ENCODE measurements at regions not wholly inside any gene's neighbourhood (a gene's known extent, or its start where the extent isn't known, plus 50 kb on each side); places are given as distances from the start of the nearest gene placed in this dataset.

DNA sequence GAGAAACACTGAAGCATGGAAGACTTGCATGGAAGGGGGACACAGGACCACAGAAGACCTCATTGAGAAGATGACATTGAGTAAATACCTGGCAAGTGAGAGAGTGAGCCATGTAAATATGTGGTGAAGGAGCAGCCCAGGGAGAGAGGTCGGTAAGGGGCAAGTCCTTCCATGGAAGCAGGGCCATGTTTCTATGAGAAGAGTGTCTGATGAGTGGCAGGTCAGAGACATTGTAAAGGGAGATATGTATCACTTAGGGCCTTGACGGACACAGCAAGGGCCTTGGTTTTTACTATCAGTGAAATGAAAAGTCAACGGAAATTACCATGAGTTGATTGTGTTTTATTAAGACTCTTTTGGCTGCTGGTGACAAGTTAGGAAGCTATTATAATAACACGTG is 336.4 kb downstream of the PLK2 start (continued):
- TF ChIP-seq CTCF (IDR thresholded peaks at IDR 0.05; ENCODE audit: low read depth, low read length, missing input control): no peak
- TF ChIP-seq ATF3 (IDR thresholded peaks at IDR 0.05): no peak
- TF ChIP-seq FOXA2 (IDR thresholded peaks at IDR 0.05): no peak
- no peak for TF ChIP-seq RAD21 (IDR thresholded peaks at IDR 0.05)

DNA sequence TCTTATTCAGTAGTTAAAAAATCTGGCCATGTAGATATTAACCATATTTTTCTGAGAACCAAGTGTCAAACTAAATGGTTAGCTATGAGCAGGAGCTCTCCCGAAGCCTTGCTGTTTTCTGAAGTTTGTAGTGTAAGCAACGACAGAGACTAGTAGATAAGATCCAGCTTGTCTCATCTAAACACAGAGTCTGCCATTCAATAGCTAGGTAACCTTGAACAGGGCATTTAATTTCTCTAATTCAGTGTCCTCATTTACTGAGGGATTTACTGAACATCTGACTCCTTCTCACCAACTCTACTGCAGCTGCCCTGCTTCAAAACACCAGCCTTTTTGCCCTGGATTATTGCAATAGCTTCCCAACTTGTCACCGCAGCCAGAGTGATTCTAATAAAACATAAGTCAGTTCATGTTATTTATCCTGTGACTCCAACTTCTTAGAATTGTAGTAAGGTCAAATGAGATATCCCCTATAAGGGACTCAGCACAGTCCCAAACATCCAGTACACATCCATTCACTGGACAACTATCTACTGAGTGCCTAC is 337.0 kb downstream of the PLK2 start:
- no peak for TF ChIP-seq HNF4A (conservative IDR thresholded peaks at IDR 0.05)
- no peak for TF ChIP-seq RAD21 (IDR thresholded peaks at IDR 0.05)
- no peak for TF ChIP-seq JUND (IDR thresholded peaks at IDR 0.05)
- TF ChIP-seq REST (IDR thresholded peaks at IDR 0.05): no peak
- no peak for TF ChIP-seq EGR1 (IDR thresholded peaks at IDR 0.05; ENCODE audit: low read depth in 2 of 2)
- TF ChIP-seq YY1 (IDR thresholded peaks at IDR 0.05): no peak
- TF ChIP-seq RXRA (IDR thresholded peaks at IDR 0.05): no peak
- no peak for TF ChIP-seq ZBTB33 (IDR thresholded peaks at IDR 0.05)
- TF ChIP-seq TAF1 (conservative IDR thresholded peaks at IDR 0.05): no peak
- no peak for TF ChIP-seq FOXA1 (IDR thresholded peaks at IDR 0.05)
- no peak for TF ChIP-seq HNF4G (IDR thresholded peaks at IDR 0.05)
- TF ChIP-seq ATF3 (IDR thresholded peaks at IDR 0.05): no peak
- TF ChIP-seq FOXA2 (IDR thresholded peaks at IDR 0.05): no peak
- no peak for TF ChIP-seq CTCF (IDR thresholded peaks at IDR 0.05; ENCODE audit: low read depth, low read length, missing input control)
- no peak for TF ChIP-seq SP1 (IDR thresholded peaks at IDR 0.05)
- TF ChIP-seq GABPA (IDR thresholded peaks at IDR 0.05 in 1 of 2, conservative IDR thresholded peaks at IDR 0.05 in 1 of 2): no peak
- TF ChIP-seq NR2F2 (IDR thresholded peaks at IDR 0.05): no peak
- TF ChIP-seq, protein P1, sequence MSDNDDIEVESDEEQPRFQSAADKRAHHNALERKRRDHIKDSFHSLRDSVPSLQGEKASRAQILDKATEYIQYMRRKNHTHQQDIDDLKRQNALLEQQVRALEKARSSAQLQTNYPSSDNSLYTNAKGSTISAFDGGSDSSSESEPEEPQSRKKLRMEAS (IDR thresholded peaks at IDR 0.05): no peak
- H3K4me3 ChIP-seq (ENCODE audit: low read depth in 1 of 3, low read length in 3 of 3): no peak overlapping the region
- WGBS: 47% methylated on average over 3 of the region's 3 CpGs
- no peak for DNase-seq (ENCODE audit: low spot score)
- H3K9me3 ChIP-seq (ENCODE audit: control insufficient read depth in 4 of 4, low read length in 3 of 4): no peaks in the 10 kb centered on the region
- H3K36me3 ChIP-seq (ENCODE audit: control insufficient read depth in 4 of 4, insufficient read depth in 3 of 4, low read depth in 1 of 4, low read length in 3 of 4): no peaks in the 10 kb centered on the region
- no peak overlapping the region for H3K27ac ChIP-seq (ENCODE audit: low read depth in 1 of 2, low read length in 2 of 2)
- H3K27me3 ChIP-seq (ENCODE audit: control insufficient read depth in 4 of 4, insufficient read depth in 4 of 4, low read length in 3 of 4): peaks cover 0 to 6% (median 0%) of the 10 kb centered on the region in 4 donors
- H3K9ac ChIP-seq (ENCODE audit: low read depth in 1 of 2, low read length in 2 of 2): no peak overlapping the region
- no peaks in the 10 kb centered on the region for H3K4me1 ChIP-seq (ENCODE audit: control insufficient read depth in 4 of 4, insufficient read depth in 4 of 4, low read length in 3 of 4)

Measured in liver (tissue), 8 donors.